ENCODE measurements at regions not wholly inside any gene's neighbourhood (a gene's known extent, or its start where the extent isn't known, plus 50 kb on each side); places are given as distances from the start of the nearest gene placed in this dataset.

GRCh38 chr6:16831136-16831535 is 69.9 kb upstream of the ATXN1 start:
- no peak overlapping the region for H3K27ac ChIP-seq (ENCODE audit: low read length)
- H3K36me3 ChIP-seq (ENCODE audit: insufficient read depth, low read length), result no peaks in the 10 kb centered on the region
- no peak overlapping the region for H3K9ac ChIP-seq (ENCODE audit: low read length)
- no peaks in the 10 kb centered on the region for H3K79me2 ChIP-seq (replicated peaks; ENCODE audit: insufficient read depth, low read length)
- H4K20me1 ChIP-seq (ENCODE audit: insufficient read depth), result no peaks in the 10 kb centered on the region
- H3K4me2 ChIP-seq (ENCODE audit: low read length), result no peak overlapping the region
- no peak for TF ChIP-seq SMC3 (conservative IDR thresholded peaks at IDR 0.05; ENCODE audit: poor library complexity)
- no peak for TF ChIP-seq RAD21 (conservative IDR thresholded peaks at IDR 0.05)
- no peak for TF ChIP-seq REST (IDR thresholded peaks at IDR 0.05; ENCODE audit: borderline replicate concordance)
- TF ChIP-seq TAF1 (IDR thresholded peaks at IDR 0.05; ENCODE audit: low read depth), result no peak
- TF ChIP-seq CTCF (IDR thresholded peaks at IDR 0.05; ENCODE audit: poor library complexity, severe bottlenecking), result no peak
- no peak for TF ChIP-seq EP300 (conservative IDR thresholded peaks at IDR 0.05; ENCODE audit: poor library complexity, severe bottlenecking)
- TF ChIP-seq EZH2 (IDR thresholded peaks at IDR 0.05; ENCODE audit: borderline replicate concordance, insufficient read depth, low read length, poor library complexity, severe bottlenecking), result no peak
- TF ChIP-seq POLR2AphosphoS5 (IDR thresholded peaks at IDR 0.05), result no peak
- no peak for TF ChIP-seq MXI1 (conservative IDR thresholded peaks at IDR 0.05; ENCODE audit: poor library complexity, severe bottlenecking)
- H3K9me2 ChIP-seq (ENCODE audit: insufficient read depth, low read length), result no peaks in the 10 kb centered on the region
- no peak overlapping the region for H2AFZ ChIP-seq (ENCODE audit: low read depth, low read length)
- peaks cover 4% of the 10 kb centered on the region for H3F3A ChIP-seq (ENCODE audit: insufficient read depth, low read length, poor library complexity, severe bottlenecking)
- H3K9me3 ChIP-seq (ENCODE audit: low read length), result no peaks in the 10 kb centered on the region
- no peak overlapping the region for H3K4me3 ChIP-seq (ENCODE audit: low read length)
- H3K27me3 ChIP-seq (ENCODE audit: insufficient read depth, low read depth, low read length), result no peaks in the 10 kb centered on the region

GRCh38 chr6:16828058-16828457 is 66.8 kb upstream of the ATXN1 start:
- Histone ChIP-seq H3K36me3 (ENCODE audit: insufficient read depth, low read length) (no peaks in the 10 kb centered on the region), H2AFZ (ENCODE audit: low read depth, low read length) (no peak overlapping the region), H3F3A (ENCODE audit: insufficient read depth, low read length, poor library complexity, severe bottlenecking) (no peaks in the 10 kb centered on the region), H3K9me3 (ENCODE audit: low read length) (no peaks in the 10 kb centered on the region), H3K4me3 (ENCODE audit: low read length) (no peak overlapping the region), H4K20me1 (ENCODE audit: insufficient read depth) (no peaks in the 10 kb centered on the region), H3K27me3 (ENCODE audit: insufficient read depth, low read depth, low read length) (no peaks in the 10 kb centered on the region), H3K27ac (ENCODE audit: low read length) (no peak overlapping the region), H3K79me2 (replicated peaks; ENCODE audit: insufficient read depth, low read length) (no peaks in the 10 kb centered on the region), H3K9me2 (ENCODE audit: insufficient read depth, low read length) (no peaks in the 10 kb centered on the region), H3K9ac (ENCODE audit: low read length) (no peak overlapping the region), H3K4me2 (ENCODE audit: low read length) (no peak overlapping the region)
- TF ChIP-seq CTCF (IDR thresholded peaks at IDR 0.05; ENCODE audit: poor library complexity, severe bottlenecking), result no peak
- no peak for TF ChIP-seq POLR2AphosphoS5 (IDR thresholded peaks at IDR 0.05)
- no peak for TF ChIP-seq SMC3 (conservative IDR thresholded peaks at IDR 0.05; ENCODE audit: poor library complexity)
